Gastrocnemius medialis (tissue), 4 donors: ENCODE measurements at regions not wholly inside any gene's neighbourhood (a gene's known extent, or its start where the extent isn't known, plus 50 kb on each side); places are given as distances from the start of the nearest gene placed in this dataset.

Experiments
- ATAC-seq, 2 donors: fragments of 150-250 bp; one replicate each; pipeline ENCODE4 v1.9.1; 2016
- DNase-seq, 2 donors: peaks; one replicate each; pipeline ENCODE4 v3.0.0-alpha.2; 2019
- H3K27ac ChIP-seq, 4 donors: fragments of 200-600 bp; sonication (generic); 1 replicate in 1 of 4; 2 replicates in 3 of 4; pipeline ENCODE4 v1.5.1; 2016 to 2018; ENCODE audit warnings: mild to moderate bottlenecking in 2 of 4, moderate library complexity in 1 of 4
- H3K27me3 ChIP-seq, 3 donors: fragments of 200-600 bp; sonication (generic) in 2 of 3; 1 replicate in 1 of 3; 2 replicates in 2 of 3; pipeline versions ENCODE4 v1.5.1 to v1.6.0; 2016 to 2019; ENCODE audit warnings: mild to moderate bottlenecking in 1 of 3, moderate library complexity in 1 of 3
- H3K36me3 ChIP-seq, 2 donors: fragments of 200-600 bp; sonication (generic) in 1 of 2; one replicate each; pipeline ENCODE4 v1.5.1; 2017 to 2018
- H3K4me1 ChIP-seq, 2 donors: fragments of 200-600 bp; sonication (generic) in 1 of 2; one replicate each; pipeline ENCODE4 v1.5.1; 2016 to 2017; ENCODE audit warnings: mild to moderate bottlenecking in 2 of 2
- H3K4me3 ChIP-seq, 4 donors: fragments of 200-600 bp; sonication (generic) in 3 of 4; 1 replicate in 1 of 4; 2 replicates in 3 of 4; pipeline ENCODE4 v1.5.1; 2016 to 2019; ENCODE audit warnings: mild to moderate bottlenecking in 2 of 4
- H3K9me3 ChIP-seq, 3 donors: fragments of 200-600 bp; sonication (generic) in 2 of 3; 1 replicate in 1 of 3; 2 replicates in 2 of 3; pipeline ENCODE4 v1.5.1; 2016 to 2019
- POLR2A ChIP-seq, 2 donors: fragments of 450-650 bp; IDR thresholded peaks; one replicate each; pipeline ENCODE4 v1.6.1; 2017; ENCODE audit warnings: antibody characterized with exemption in 2 of 2, mild to moderate bottlenecking in 2 of 2, moderate library complexity in 2 of 2
- in situ Hi-C, 4 donors: fragments of 200-750 bp; cut with MboI; loops; one replicate each; pipeline versions ENCODE4 v1.15.0 to v1.8.0; 2017; ENCODE audit warnings: low sequenced_read_pairs in 4 of 4
- intact Hi-C: fragments of 100-400 bp; cut with DNase I; formaldehyde crosslinking; loops from one replicate; pipeline ENCODE4 v1.15.1; 2023; ENCODE audit warnings: low total_unique reads
- TF ChIP-seq, protein P1 (sequence below), 5 experiments: fragments of 450-650 bp in 3 of 5; fragments of 200-600 bp in 2 of 5; sonication (generic) in 2 of 5; IDR thresholded peaks in 4 of 5; conservative IDR thresholded peaks in 1 of 5; 1 replicate in 4 of 5; 2 replicates in 1 of 5; pipeline ENCODE4 v1.5.1; 2016 to 2019; ENCODE audit warnings: antibody characterized with exemption in 5 of 5, mild to moderate bottlenecking in 3 of 5, moderate library complexity in 3 of 5

DNA sequence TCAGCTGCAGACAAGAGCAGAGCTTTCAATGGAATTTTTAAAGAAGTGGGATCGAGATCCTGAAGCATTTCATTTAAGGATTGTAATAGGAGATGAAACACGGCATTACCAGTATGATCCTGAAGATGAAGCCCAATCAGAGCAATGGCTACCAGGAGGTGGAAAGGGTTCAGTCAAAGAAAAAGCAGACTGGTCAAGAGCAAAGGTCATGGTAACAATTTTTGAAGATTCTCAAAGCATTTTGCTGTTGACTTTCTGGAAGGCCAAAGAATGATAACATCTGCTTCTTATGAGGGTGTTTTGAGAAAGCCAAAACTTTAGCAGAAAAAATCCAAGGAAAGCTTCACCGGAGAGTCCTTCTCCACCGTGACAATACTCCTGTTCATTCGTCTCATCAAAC is 204.3 kb upstream of the EEA1 start:
- no peak for DNase-seq
- in situ Hi-C loops (no loop called here), intact Hi-C loops (no loop called here)
- TF ChIP-seq, protein P1, sequence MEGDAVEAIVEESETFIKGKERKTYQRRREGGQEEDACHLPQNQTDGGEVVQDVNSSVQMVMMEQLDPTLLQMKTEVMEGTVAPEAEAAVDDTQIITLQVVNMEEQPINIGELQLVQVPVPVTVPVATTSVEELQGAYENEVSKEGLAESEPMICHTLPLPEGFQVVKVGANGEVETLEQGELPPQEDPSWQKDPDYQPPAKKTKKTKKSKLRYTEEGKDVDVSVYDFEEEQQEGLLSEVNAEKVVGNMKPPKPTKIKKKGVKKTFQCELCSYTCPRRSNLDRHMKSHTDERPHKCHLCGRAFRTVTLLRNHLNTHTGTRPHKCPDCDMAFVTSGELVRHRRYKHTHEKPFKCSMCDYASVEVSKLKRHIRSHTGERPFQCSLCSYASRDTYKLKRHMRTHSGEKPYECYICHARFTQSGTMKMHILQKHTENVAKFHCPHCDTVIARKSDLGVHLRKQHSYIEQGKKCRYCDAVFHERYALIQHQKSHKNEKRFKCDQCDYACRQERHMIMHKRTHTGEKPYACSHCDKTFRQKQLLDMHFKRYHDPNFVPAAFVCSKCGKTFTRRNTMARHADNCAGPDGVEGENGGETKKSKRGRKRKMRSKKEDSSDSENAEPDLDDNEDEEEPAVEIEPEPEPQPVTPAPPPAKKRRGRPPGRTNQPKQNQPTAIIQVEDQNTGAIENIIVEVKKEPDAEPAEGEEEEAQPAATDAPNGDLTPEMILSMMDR (IDR thresholded peaks at IDR 0.05 in 4 of 5, conservative IDR thresholded peaks at IDR 0.05 in 1 of 5) = no peak
- no peak for TF ChIP-seq POLR2A (IDR thresholded peaks at IDR 0.05)
- no peak overlapping the region for H3K27ac ChIP-seq
- no peak overlapping the region for H3K4me3 ChIP-seq
- H3K36me3 ChIP-seq = no peaks in the 10 kb centered on the region
- no peak for ATAC-seq
- H3K4me1 ChIP-seq = peaks cover 18 to 20% of the 10 kb centered on the region in 2 donors
- no peaks in the 10 kb centered on the region for H3K9me3 ChIP-seq
- no peaks in the 10 kb centered on the region for H3K27me3 ChIP-seq

DNA sequence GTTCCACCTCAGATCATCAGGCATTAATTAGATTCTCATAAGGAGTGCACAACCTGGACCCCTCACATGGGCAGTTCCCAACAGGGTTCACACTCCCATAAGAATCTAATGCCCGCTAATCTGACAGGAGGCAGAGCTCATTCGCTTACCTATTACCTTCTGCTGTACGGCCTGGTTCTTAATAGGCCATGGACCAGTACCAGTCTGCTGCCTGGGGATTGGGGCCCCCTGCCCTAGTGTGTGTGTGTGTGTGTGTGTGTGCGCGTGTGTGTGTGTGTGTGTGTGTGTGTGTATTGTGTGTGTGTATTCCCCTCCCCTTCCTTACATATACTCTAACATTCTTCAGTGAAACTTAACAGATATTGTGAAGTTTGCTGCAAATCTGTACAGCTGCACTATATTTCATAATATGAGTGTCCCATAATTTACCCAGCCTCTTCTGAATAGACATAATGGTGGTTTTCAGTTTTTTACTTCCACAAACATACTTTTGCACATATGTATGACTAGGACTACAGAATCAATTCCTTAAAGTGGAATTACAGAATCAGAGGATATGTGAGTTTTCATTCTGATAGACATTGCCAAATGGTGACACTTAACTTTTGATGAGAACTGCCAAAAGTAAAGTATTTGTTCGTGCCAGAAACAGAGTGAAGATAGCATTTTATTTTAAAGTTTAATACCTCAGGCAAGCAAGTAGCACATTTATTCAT is 205.2 kb upstream of the EEA1 start:
- H3K27ac ChIP-seq = peak overlapping the region in 2 of 4 donors; percentile 52 to 63
- H3K36me3 ChIP-seq = no peaks in the 10 kb centered on the region
- peaks cover 18% of the 10 kb centered on the region in 2 donors for H3K4me1 ChIP-seq
- ATAC-seq (no peak), DNase-seq (no peak)
- no peak for TF ChIP-seq POLR2A (IDR thresholded peaks at IDR 0.05)
- TF ChIP-seq, protein P1 (IDR thresholded peaks at IDR 0.05 in 4 of 5, conservative IDR thresholded peaks at IDR 0.05 in 1 of 5) = no peak
- in situ Hi-C loops = no loop called here
- intact Hi-C loops = no loop called here
- no peaks in the 10 kb centered on the region for H3K9me3 ChIP-seq
- H3K27me3 ChIP-seq = no peaks in the 10 kb centered on the region
- H3K4me3 ChIP-seq = no peak overlapping the region

DNA sequence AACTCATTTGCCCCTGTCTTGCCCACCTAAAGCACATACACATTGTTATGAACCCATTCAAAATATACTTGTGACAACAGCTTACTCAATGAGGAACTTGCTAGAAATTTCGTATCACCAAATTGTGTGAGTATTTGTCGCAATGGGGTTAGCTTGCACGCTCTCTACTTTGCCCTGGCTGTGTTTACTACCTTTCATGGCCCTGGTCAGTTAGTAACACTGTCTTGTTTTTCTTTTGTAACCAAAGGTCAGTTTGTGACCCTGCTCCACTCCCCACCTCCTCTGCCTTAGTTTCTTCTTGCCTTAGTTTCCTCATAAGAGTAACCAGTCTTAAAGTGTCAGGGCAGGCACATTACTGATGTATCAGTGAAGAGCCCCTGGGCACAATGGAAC is 205.8 kb upstream of the EEA1 start:
- in situ Hi-C loops = no loop called here
- H3K9me3 ChIP-seq = no peaks in the 10 kb centered on the region
- H3K27ac ChIP-seq = peak overlapping the region in 2 of 4 donors; percentile 52 to 63
- H3K4me3 ChIP-seq = no peak overlapping the region
- DNase-seq = no peak
- H3K36me3 ChIP-seq = no peaks in the 10 kb centered on the region
- TF ChIP-seq POLR2A (IDR thresholded peaks at IDR 0.05) = no peak
- TF ChIP-seq, protein P1 (IDR thresholded peaks at IDR 0.05 in 4 of 5, conservative IDR thresholded peaks at IDR 0.05 in 1 of 5) = no peak
- no peaks in the 10 kb centered on the region for H3K27me3 ChIP-seq
- intact Hi-C loops = no loop called here
- H3K4me1 ChIP-seq = peaks cover 18% of the 10 kb centered on the region in 2 donors
- peak; percentile 24 to 28 for ATAC-seq

DNA sequence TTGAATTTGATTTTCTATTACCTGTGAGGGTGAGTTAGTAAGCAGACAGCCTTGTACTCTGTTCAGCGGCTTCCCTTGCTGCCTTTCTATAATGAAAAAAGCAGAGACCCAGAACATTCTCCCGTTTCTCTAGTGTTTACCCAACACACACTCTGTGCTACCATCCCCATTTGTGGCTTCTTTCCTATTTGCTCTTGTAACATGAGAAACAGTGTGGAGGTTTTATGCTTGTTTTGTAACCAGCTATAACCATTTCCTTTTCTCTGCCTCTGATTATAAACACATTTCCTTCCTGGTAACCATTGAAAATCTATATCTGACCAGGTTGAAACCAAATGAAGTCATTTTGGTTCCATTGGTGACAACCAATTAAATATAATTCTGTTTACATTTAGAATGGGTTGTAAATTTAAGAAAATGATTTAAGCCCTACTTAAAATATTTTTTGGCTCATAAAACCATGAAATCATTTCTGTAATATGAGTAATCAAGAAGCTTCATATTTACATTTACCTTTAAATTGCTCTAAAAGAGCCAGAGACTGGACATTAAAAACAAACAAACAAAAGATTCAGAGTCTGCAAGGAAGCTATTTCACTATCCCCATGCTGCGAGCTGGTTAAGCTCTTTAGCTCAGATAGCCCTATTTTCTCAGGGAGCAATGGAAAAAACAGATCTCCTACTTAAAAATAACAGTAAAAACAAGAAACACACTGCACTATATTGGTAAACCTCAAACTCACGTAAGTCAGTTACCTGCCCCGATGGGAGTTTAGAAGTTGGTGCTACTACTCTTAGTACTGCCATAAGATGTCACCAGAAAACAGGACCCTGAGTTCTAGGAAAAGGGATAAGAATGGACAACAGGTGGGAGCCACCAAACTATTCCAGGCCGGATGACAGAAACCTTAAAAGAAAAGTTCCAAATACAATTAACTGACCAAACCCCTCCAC is 206.5 kb upstream of the EEA1 start:
- in situ Hi-C loops = no loop called here
- no peak overlapping the region for H3K4me3 ChIP-seq
- DNase-seq = no peak

More for the DNA sequence above, 206.5 kb upstream of the EEA1 start:
- H3K27ac ChIP-seq = peak overlapping the region in 2 of 4 donors; percentile 52 to 63
- no peaks in the 10 kb centered on the region for H3K27me3 ChIP-seq
- TF ChIP-seq, protein P1 (IDR thresholded peaks at IDR 0.05 in 4 of 5, conservative IDR thresholded peaks at IDR 0.05 in 1 of 5) = no peak
- TF ChIP-seq POLR2A (IDR thresholded peaks at IDR 0.05) = no peak
- no peaks in the 10 kb centered on the region for H3K36me3 ChIP-seq
- peaks cover 18% of the 10 kb centered on the region in 2 donors for H3K4me1 ChIP-seq
- ATAC-seq = peak; percentile 76
- H3K9me3 ChIP-seq = no peaks in the 10 kb centered on the region
- intact Hi-C loops = no loop called here
